ENCODE measurements at regions not wholly inside any gene's neighbourhood (a gene's known extent, or its start where the extent isn't known, plus 50 kb on each side); places are given as distances from the start of the nearest gene placed in this dataset.

DNA sequence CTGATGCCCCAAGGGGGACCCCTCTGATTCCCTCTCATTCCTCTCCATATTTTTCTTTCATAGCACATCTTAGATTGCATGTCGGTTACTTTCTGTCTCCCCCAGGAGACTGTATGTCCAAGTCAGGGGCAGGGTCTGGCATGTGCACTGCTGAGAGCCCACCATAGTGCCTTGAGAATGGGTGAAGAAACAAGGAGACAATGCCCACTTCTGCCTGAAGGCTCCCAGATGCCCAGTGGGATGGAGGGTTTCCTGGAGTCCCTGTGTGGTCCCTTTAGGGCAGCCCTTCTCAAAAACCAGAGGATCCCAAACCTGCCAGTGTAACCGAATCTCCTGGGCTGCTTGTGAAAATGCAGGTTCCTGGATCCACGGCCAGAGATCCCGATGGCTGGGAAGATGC lies 126.5 kb upstream of the LARP1 start:
- H2AFZ ChIP-seq = no peak overlapping the region
- H3K27me3 ChIP-seq (ENCODE audit: insufficient read depth) = no peaks in the 10 kb centered on the region
- H3K27me3 Mint-ChIP-seq (ENCODE audit: insufficient read depth, low read depth, poor library complexity) = peaks cover 10% of the 10 kb centered on the region
- DNase-seq (ENCODE audit: low spot score) (no peak), ATAC-seq (no peak)
- no peaks in the 10 kb centered on the region for H3K36me3 ChIP-seq (ENCODE audit: insufficient read depth)
- H3K9me3 Mint-ChIP-seq = no peaks in the 10 kb centered on the region
- no peak overlapping the region for H3K27ac ChIP-seq (ENCODE audit: low read depth)
- no peaks in the 10 kb centered on the region for H3K9me2 ChIP-seq (ENCODE audit: insufficient read depth)
- TF ChIP-seq NANOG (IDR thresholded peaks at IDR 0.05; ENCODE audit: borderline replicate concordance) (no peak), POLR2AphosphoS5 (IDR thresholded peaks at IDR 0.05; ENCODE audit: low read depth) (no peak), ZNF462 (CRISPR knock-in tag; IDR thresholded peaks at IDR 0.05) (no peak), ETS1 (IDR thresholded peaks at IDR 0.05) (no peak), CREB1 (CRISPR knock-in tag; IDR thresholded peaks at IDR 0.05; ENCODE audit: low read depth) (no peak), REST (IDR thresholded peaks at IDR 0.05; ENCODE audit: unreplicated experiment) (no peak), JUNB (IDR thresholded peaks at IDR 0.05; ENCODE audit: unreplicated experiment) (no peak), STAT1 (IDR thresholded peaks at IDR 0.05; ENCODE audit: unreplicated experiment) (no peak), ZNF114 (CRISPR knock-in tag; IDR thresholded peaks at IDR 0.05) (no peak), EZH2phosphoT487 (IDR thresholded peaks at IDR 0.05; ENCODE audit: unreplicated experiment) (no peak), EZH2 (IDR thresholded peaks at IDR 0.05; ENCODE audit: low read depth, unreplicated experiment) (no peak)
- H3K4me2 ChIP-seq = no peak overlapping the region
- H3K27ac Mint-ChIP-seq = no peak overlapping the region
- H3K4me3 ChIP-seq = no peak overlapping the region
- no peaks in the 10 kb centered on the region for H3F3A ChIP-seq (replicated peaks; ENCODE audit: low read depth)
- H3K4me1 Mint-ChIP-seq = no peaks in the 10 kb centered on the region
- H3K79me2 ChIP-seq (replicated peaks; ENCODE audit: insufficient read depth) = no peaks in the 10 kb centered on the region
- no peaks in the 10 kb centered on the region for H3K36me3 Mint-ChIP-seq (ENCODE audit: low read depth)
- H3K4me1 ChIP-seq (ENCODE audit: insufficient read depth) = no peaks in the 10 kb centered on the region
- H3K4me3 Mint-ChIP-seq = no peak overlapping the region
- no peaks in the 10 kb centered on the region for H4K20me1 ChIP-seq (replicated peaks; ENCODE audit: insufficient read depth)
